ENCODE measurements at regions not wholly inside any gene's neighbourhood (a gene's known extent, or its start where the extent isn't known, plus 50 kb on each side); places are given as distances from the start of the nearest gene placed in this dataset.
"Not testable (repeated sequence)": the region's sequence is repeated elsewhere in the genome, so short reads cannot be mapped to it uniquely, and the experiment has no call there.

- DNase-seq (ENCODE audit: low spot score): no peak
Observed at GRCh38 chr14:66273261-66273832, 212.8 kb upstream of the CCDC196 start.

DNA sequence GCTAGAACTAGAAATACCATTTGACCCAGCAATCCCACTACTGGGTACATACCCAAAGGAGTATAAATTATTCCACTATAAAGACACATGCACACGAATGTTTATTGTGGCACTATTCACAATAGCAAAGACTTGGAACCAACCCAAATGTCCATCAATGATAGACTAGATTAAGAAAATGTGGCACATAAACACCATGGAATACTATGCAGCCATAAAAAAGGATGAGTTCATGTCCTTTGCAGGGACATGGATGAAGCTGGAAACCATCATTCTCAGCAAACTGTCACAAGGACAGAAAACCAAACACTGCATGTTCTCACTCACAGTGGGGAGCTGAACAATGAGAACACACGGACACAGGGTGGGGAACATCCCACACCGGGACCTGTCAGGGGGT lies 207.8 kb upstream of the CCDC196 start:
- not testable (repeated sequence) for DNase-seq (ENCODE audit: low spot score)

- no peak for DNase-seq (ENCODE audit: low spot score)
Observed at GRCh38 chr14:66281036-66281776, 205.0 kb upstream of the CCDC196 start.

- peak; percentile 11 for DNase-seq (ENCODE audit: low spot score)
Observed at GRCh38 chr14:66284346-66284745, 201.8 kb upstream of the CCDC196 start.

DNA sequence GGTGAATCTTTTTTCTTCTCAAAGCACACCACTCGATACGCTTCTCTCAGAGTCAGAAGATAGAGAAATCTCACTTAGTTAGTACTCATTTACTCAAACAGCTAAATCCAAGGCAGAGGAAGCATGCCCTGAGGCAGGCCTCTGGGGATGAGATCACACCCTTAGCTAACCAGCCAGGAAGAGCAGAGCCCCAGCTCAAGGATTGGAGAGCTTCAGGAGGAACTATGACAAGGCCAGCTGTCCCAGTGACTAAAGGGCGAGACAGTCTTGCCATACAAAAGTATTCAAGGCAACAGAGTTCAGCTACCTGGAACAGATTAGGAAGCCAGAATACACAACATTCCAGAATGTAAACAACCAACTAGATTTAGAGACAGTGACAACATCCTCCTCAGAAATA lies 197.7 kb upstream of the CCDC196 start:
- no peak for DNase-seq (ENCODE audit: low spot score)

DNA sequence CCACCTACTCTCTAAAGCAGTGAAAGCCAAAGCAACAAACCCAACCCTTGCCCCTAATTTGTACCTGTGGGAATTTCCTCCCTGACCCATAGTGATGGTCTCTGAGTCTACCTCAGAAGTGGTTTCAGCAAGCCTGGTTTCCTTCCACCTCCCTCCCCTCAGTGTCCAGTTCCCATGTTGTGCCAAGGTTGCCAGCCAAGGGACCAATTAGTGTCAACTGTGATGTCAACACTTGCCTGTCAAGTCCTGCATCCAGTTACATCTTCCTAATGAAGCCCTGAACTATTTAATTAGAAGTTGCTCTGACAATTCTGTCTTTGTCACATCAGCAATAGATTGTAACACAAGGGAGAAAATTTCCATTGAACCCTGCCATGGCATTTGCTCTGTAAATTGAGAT lies 194.4 kb upstream of the CCDC196 start:
- no peak for DNase-seq (ENCODE audit: low spot score)

DNA sequence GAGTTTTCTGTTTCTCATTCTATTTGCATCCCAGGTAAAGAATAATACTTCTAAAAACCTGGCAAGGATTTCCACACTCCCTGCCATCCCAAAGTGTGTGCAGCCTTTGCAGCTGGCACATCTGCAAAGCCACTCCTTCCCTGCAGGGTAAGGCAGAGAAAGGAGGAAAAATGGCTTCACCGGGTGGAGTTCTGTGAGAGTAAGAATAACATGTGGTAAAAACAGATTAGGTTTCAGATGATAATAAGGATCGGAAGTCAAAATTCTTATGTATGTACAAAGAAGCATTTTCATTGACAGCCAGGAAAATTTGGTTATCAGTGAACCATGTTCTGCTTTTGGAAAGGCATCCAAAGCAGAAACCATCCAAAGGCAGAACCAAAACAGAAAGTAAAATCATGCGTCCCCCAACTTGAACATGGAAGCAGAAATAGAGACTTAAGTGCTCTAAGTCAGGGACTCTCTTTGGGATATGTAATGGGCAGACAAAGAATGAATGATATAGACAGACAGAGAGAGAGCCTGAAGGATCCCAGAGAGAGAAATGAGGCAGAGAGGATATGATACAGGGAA lies 192.6 kb upstream of the CCDC196 start:
- no peak for DNase-seq (ENCODE audit: low spot score)

- no peak for DNase-seq (ENCODE audit: low spot score)
Observed at GRCh38 chr14:66295386-66295785, 190.8 kb upstream of the CCDC196 start.

- DNase-seq (ENCODE audit: low spot score): no peak
Observed at GRCh38 chr14:66300886-66301285, 185.3 kb upstream of the CCDC196 start.

- no peak for DNase-seq (ENCODE audit: low spot score)
Observed at GRCh38 chr14:66306101-66306500, 180.1 kb upstream of the CCDC196 start.

- DNase-seq (ENCODE audit: low spot score): no peak
Observed at GRCh38 chr14:66311058-66311457, 175.1 kb upstream of the CCDC196 start.

DNA sequence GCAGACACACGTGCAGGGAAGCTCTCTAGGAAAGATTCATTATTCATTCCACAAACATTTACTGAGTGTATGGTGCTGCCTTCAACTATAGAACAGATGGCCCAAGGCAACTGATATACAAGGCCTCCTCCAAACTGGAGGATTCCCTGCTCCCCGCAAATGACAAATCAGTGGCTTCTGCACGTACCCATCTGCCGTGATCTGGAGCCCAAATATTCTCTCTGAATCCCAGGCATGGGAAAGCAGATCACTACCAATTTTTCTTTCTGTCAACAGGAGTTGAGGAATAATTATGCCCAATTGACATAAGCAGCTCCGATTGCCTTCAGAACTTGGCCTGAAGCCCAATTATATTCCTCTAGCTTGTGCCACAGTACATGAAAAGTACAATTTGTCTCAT lies 174.2 kb upstream of the CCDC196 start:
- DNase-seq (ENCODE audit: low spot score): no peak

DNA sequence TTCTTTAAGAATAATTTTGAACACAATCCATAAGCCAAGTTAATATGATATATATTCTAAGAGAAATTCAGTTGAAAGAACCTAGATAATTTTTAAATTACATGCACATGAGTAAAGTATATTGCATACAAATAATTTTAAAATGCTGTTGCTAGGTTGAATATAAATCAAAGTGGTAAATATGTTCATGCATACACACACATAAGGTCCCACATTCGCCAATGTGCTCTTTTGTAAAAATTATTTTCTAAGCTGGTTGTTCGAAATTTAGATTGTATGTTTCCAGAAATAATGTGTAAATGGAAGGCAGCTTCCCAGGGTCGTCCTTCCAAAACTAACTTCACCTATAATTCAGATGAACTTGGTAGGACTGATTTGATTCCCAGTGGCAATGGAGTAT lies 173.7 kb upstream of the CCDC196 start:
- no peak for DNase-seq (ENCODE audit: low spot score)

- DNase-seq (ENCODE audit: low spot score): no peak
Observed at GRCh38 chr14:66315098-66315497, 171.1 kb upstream of the CCDC196 start.

GRCh38 chr14:66315548-66315947 lies 170.6 kb upstream of the CCDC196 start:
- no peak for DNase-seq (ENCODE audit: low spot score)

DNA sequence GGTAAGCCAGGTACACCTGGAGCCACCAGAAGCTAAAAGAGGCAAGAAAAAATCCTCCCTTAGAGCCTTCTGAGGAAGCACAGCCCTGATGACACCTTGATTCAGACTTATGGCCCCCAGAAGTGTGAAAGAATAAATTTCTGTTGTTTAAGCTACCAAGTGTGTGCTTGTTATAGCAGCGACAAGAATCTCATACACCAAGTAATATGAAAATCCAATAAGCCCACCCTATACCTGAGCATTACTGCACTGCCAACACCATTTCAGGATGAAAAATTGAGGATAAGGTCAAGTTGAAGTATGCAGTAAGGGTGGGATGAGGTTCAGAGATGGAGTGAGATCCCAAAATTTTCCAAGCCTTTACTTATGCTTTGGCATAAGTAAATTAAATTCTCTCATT lies 163.6 kb upstream of the CCDC196 start:
- DNase-seq (ENCODE audit: low spot score): no peak

DNA sequence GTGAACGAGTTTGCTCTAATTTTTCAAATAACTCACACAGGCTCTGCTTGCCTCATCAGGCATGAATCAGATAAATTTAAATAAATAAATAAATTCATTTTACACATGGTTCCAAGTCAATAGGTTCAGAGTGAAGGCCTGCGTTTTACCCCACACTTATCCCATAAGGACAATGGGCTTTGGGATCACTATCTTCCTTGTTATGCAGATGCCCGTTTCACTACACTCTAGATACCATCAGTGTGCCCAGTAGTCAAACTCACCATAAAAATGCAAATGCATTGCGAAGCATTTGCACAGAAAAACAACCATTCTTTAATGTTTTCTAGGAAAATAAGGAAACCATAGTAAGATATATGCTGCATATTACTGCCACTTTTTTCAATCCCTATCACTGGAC lies 155.9 kb upstream of the CCDC196 start:
- no peak for DNase-seq (ENCODE audit: low spot score)

- DNase-seq (ENCODE audit: low spot score): no peak
Observed at GRCh38 chr14:66330916-66331315, 155.3 kb upstream of the CCDC196 start.

GRCh38 chr14:66333293-66333692 lies 152.9 kb upstream of the CCDC196 start:
- DNase-seq (ENCODE audit: low spot score): not testable (repeated sequence)

GRCh38 chr14:66341239-66341638 lies 144.9 kb upstream of the CCDC196 start:
- DNase-seq (ENCODE audit: low spot score): no peak

DNA sequence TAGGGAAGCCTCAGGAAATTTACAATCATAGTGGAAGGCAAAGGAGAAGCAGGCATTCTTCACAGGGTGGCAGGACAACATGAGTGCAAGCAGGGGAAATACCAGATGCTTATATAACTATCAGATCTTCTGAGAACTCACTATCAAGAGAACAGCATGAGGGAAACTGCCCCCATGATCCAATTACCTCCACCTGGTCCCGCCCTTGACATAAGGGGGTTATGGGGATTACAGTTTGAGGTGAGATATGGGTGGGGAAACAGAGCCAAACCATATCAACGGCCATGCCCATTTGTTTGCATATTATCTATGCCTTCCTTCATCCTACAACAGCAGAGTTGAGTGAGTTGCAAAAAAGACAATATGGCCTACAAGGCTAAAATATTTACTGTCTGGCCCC lies 140.2 kb upstream of the CCDC196 start:
- no peak for DNase-seq (ENCODE audit: low spot score)

GRCh38 chr14:66351310-66351709 lies 134.9 kb upstream of the CCDC196 start:
- no peak for DNase-seq (ENCODE audit: low spot score)

DNA sequence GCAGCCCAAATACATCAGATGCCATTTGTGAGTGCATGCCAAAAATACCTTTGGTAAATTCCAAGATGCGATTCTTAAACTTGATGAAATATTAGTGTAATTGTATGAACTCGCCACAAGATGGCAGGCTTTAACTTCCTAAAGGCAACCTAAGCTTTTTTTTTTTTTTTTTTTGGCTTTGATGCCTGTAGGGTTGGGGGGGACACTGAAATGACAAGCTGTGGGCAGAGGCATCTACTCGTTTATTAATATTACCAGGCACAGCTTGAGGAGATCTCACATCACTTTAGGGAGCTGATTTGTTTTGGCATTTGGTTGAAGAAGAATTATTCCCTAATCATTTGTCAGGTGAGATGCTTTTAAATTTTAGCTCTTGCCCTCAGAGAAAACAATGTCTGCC lies 126.7 kb upstream of the CCDC196 start:
- peak; percentile 53 for DNase-seq (ENCODE audit: low spot score)
